H1 (cell line): ENCODE measurements at regions not wholly inside any gene's neighbourhood (a gene's known extent, or its start where the extent isn't known, plus 50 kb on each side); places are given as distances from the start of the nearest gene placed in this dataset.

Experiments
- CTCF ChIA-PET: fragments of 300-600 bp; sonication (Branson Sonifier 250); formaldehyde crosslinking; loops from one replicate; lab custom pipeline; 2021; ENCODE audit not compliant: partially characterized antibody; lab: Charles Lee
- POLR2A ChIA-PET: fragments of 300-600 bp; sonication (Branson Sonifier 250); formaldehyde crosslinking; loops from one replicate; lab custom pipeline; 2021; ENCODE audit warnings: inconsistent platforms; ENCODE audit not compliant: partially characterized antibody; lab: Charles Lee
- DNase-seq, 2 experiments: peaks; one replicate each; pipeline versions ENCODE4 v3.0.0 to v3.0.0-alpha.2; 2010 to 2022; ENCODE audit warnings: low spot score in 2 of 2, low read depth in 1 of 2, mixed read lengths in 1 of 2
- FAIRE-seq: peaks from 2 replicates; lab custom pipeline; 2011; peaks lifted over from hg19 to GRCh38; lab: Jason Lieb, UNC
- H2AFZ ChIP-seq: 2 replicates; pipeline ENCODE4 v1.8.1; 2012; ENCODE audit warnings: low read length, inconsistent platforms
- H2AK5ac ChIP-seq: 2 replicates; pipeline ENCODE4 v1.6.1; 2013; ENCODE audit warnings: low read depth, low read length
- H2BK120ac ChIP-seq: replicated peaks from 2 replicates; pipeline ENCODE3; 2013; ENCODE audit warnings: low read depth, low read length, inconsistent platforms
- H2BK12ac ChIP-seq: 2 replicates; pipeline ENCODE4 v1.6.1; 2013; ENCODE audit warnings: low read depth, low read length
- H2BK15ac ChIP-seq: 2 replicates; pipeline ENCODE4 v1.6.1; 2013; ENCODE audit warnings: low read length
- H2BK20ac ChIP-seq: 2 replicates; pipeline ENCODE4 v1.6.1; 2013; ENCODE audit warnings: low read length
- H2BK5ac ChIP-seq: 2 replicates; pipeline ENCODE4 v1.6.1; 2013; ENCODE audit warnings: low read depth, low read length
- H3K14ac ChIP-seq: 2 replicates; pipeline ENCODE4 v1.6.1; 2013; ENCODE audit warnings: inconsistent platforms; ENCODE audit not compliant: insufficient read length
- H3K18ac ChIP-seq: 2 replicates; pipeline ENCODE4 v1.6.1; 2013; ENCODE audit warnings: low read length; ENCODE audit errors: extremely low read depth
- H3K23ac ChIP-seq: 2 replicates; pipeline ENCODE4 v1.6.1; 2013; ENCODE audit warnings: inconsistent platforms; ENCODE audit not compliant: insufficient read length
- H3K23me2 ChIP-seq: 2 replicates; pipeline ENCODE4 v1.6.1; 2013; ENCODE audit warnings: low read depth, low read length
- H3K27ac ChIP-seq: 2 replicates; pipeline ENCODE4 v1.6.1; 2011; ENCODE audit warnings: low read depth, low read length, inconsistent platforms
- H3K27me3 ChIP-seq, 4 experiments: replicated peaks in 1 of 4; 1 replicate in 1 of 4; 2 replicates in 3 of 4; pipeline versions ENCODE4 v1.6.1 to v1.8.1; 2011 to 2013; ENCODE audit warnings: low read length in 3 of 4, mild to moderate bottlenecking in 3 of 4, inconsistent platforms in 2 of 4, mixed read lengths in 2 of 4, moderate library complexity in 1 of 4; ENCODE audit not compliant: control insufficient read depth in 3 of 4, insufficient read depth in 3 of 4; ENCODE audit errors: extremely low read depth in 1 of 4
- H3K36me3 ChIP-seq, 4 experiments: 2 replicates each; pipeline versions ENCODE4 v1.6.1 to v1.8.1; 2011 to 2013; ENCODE audit warnings: mild to moderate bottlenecking in 4 of 4, low read length in 3 of 4, moderate library complexity in 2 of 4, control low read depth in 1 of 4, inconsistent platforms in 1 of 4; ENCODE audit not compliant: insufficient read depth in 4 of 4, control insufficient read depth in 2 of 4
- H3K4ac ChIP-seq: replicated peaks from 2 replicates; pipeline ENCODE3; 2013; ENCODE audit warnings: low read length, low read depth, mixed read lengths, inconsistent platforms; ENCODE audit not compliant: insufficient read length
- H3K4me1 ChIP-seq, 4 experiments: replicated peaks in 1 of 4; 1 replicate in 1 of 4; 2 replicates in 3 of 4; pipeline versions ENCODE4 v1.6.1 to v1.8.1; 2011 to 2013; ENCODE audit warnings: low read length in 3 of 4, inconsistent platforms in 2 of 4, mixed read lengths in 1 of 4; ENCODE audit not compliant: insufficient read depth in 4 of 4, control insufficient read depth in 3 of 4
- H3K4me2 ChIP-seq, 2 experiments: 2 replicates each; pipeline versions ENCODE4 v1.6.1 to v1.8.1; 2011 to 2013; ENCODE audit warnings: low read depth in 2 of 2, low read length in 2 of 2, control low read depth in 1 of 2, inconsistent platforms in 1 of 2, mild to moderate bottlenecking in 1 of 2; ENCODE audit not compliant: insufficient read depth in 1 of 2
- H3K4me3 ChIP-seq, 4 experiments: fragments of 200-600, 300-600 bp in 1 of 4; sonication (generic), shearing (Covaris generic), sonication (Bioruptor Twin) in 1 of 4; 2 replicates each; pipeline versions ENCODE4 v1.5.1 to v1.8.1; 2011 to 2016; ENCODE audit warnings: low read length in 4 of 4, low read depth in 3 of 4, control low read depth in 2 of 4, inconsistent platforms in 2 of 4, mild to moderate bottlenecking in 2 of 4, mixed read lengths in 1 of 4, moderate library complexity in 1 of 4; ENCODE audit not compliant: insufficient read depth in 2 of 4; ENCODE audit errors: extremely low read depth in 1 of 4
- H3K56ac ChIP-seq: replicated peaks from 2 replicates; pipeline ENCODE3; 2013; ENCODE audit warnings: low read depth, mild to moderate bottlenecking, mixed read lengths, low read length, inconsistent platforms; ENCODE audit not compliant: insufficient read length
- H3K79me1 ChIP-seq: 2 replicates; pipeline ENCODE4 v1.6.1; 2013; ENCODE audit warnings: low read depth, low read length, control low read depth
- H3K79me2 ChIP-seq, 2 experiments: 2 replicates each; pipeline versions ENCODE4 v1.6.1 to v1.8.1; 2012 to 2013; ENCODE audit warnings: low read length in 2 of 2, mild to moderate bottlenecking in 2 of 2, inconsistent platforms in 1 of 2; ENCODE audit not compliant: insufficient read depth in 2 of 2, control insufficient read depth in 1 of 2
- H3K9ac ChIP-seq, 4 experiments: replicated peaks in 1 of 4; 1 replicate in 1 of 4; 2 replicates in 3 of 4; pipeline versions ENCODE4 v1.6.1 to v1.8.1; 2011 to 2013; ENCODE audit warnings: low read depth in 3 of 4, low read length in 3 of 4, control low read depth in 2 of 4, mild to moderate bottlenecking in 2 of 4, moderate library complexity in 2 of 4, inconsistent platforms in 1 of 4; ENCODE audit errors: extremely low read depth in 1 of 4
- H3K9me3 ChIP-seq, 2 experiments: 2 replicates each; pipeline versions ENCODE4 v1.6.1 to v1.8.1; 2012 to 2013; ENCODE audit warnings: mild to moderate bottlenecking in 2 of 2, moderate library complexity in 2 of 2, control low read depth in 1 of 2, inconsistent platforms in 1 of 2, low read depth in 1 of 2, low read length in 1 of 2, mixed read lengths in 1 of 2; ENCODE audit not compliant: insufficient read depth in 2 of 2
- H4K20me1 ChIP-seq, 2 experiments: replicated peaks in 1 of 2; 2 replicates each; pipeline versions ENCODE3 to v1.8.1; 2011 to 2013; ENCODE audit warnings: inconsistent platforms in 2 of 2, low read length in 2 of 2, mild to moderate bottlenecking in 1 of 2; ENCODE audit not compliant: insufficient read depth in 2 of 2, control insufficient read depth in 1 of 2
- H4K5ac ChIP-seq: 2 replicates; pipeline ENCODE4 v1.6.1; 2013; ENCODE audit warnings: low read length, low read depth, mixed read lengths, inconsistent platforms; ENCODE audit not compliant: insufficient read length
- H4K8ac ChIP-seq: 2 replicates; pipeline ENCODE4 v1.8.0; 2013; ENCODE audit warnings: mild to moderate bottlenecking, moderate library complexity, low read length, inconsistent platforms; ENCODE audit not compliant: insufficient read depth; ENCODE audit errors: extremely low read depth
- H4K91ac ChIP-seq: replicated peaks from 2 replicates; pipeline ENCODE3; 2013; ENCODE audit warnings: low read length, mixed read lengths, inconsistent platforms; ENCODE audit not compliant: insufficient read length
- ASH2L ChIP-seq: fragments of 200-600, 300-600 bp; sonication (generic); IDR thresholded peaks from one replicate; pipeline ENCODE4 v1.7.1; 2017; ENCODE audit warnings: low read length
- CTBP2 ChIP-seq: IDR thresholded peaks from 2 replicates; pipeline ENCODE4 v1.7.0; 2011; ENCODE audit warnings: borderline replicate concordance, mild to moderate bottlenecking, moderate library complexity, mixed read lengths, low read length; ENCODE audit not compliant: insufficient read depth, insufficient read length
- EP300 ChIP-seq, 2 experiments: IDR thresholded peaks; 1 replicate in 1 of 2; 2 replicates in 1 of 2; pipeline ENCODE4 v1.6.1; 2011 to 2012; ENCODE audit warnings: low read depth in 2 of 2, low read length in 2 of 2, mild to moderate bottlenecking in 2 of 2, borderline replicate concordance in 1 of 2, inconsistent platforms in 1 of 2, moderate library complexity in 1 of 2
- POU5F1 ChIP-seq: IDR thresholded peaks from 2 replicates; pipeline ENCODE4 v1.6.1; 2011; ENCODE audit warnings: low read depth, mild to moderate bottlenecking, low read length, moderate library complexity
- RFX5 ChIP-seq: IDR thresholded peaks from 2 replicates; pipeline ENCODE4 v1.6.1; 2011; ENCODE audit warnings: low read depth, low read length, improper control_type of control experiment, borderline replicate concordance
- RNF2 ChIP-seq: fragments of 200-900, 300-1000 bp; sonication (generic); IDR thresholded peaks from 2 replicates; pipeline ENCODE4 v1.7.1; 2016; ENCODE audit warnings: borderline replicate concordance, low read depth, mild to moderate bottlenecking, antibody characterized with exemption, low read length; ENCODE audit not compliant: poor library complexity, severe bottlenecking; ENCODE audit errors: missing control alignments
- SIN3A ChIP-seq, 2 experiments: IDR thresholded peaks in 1 of 2; conservative IDR thresholded peaks in 1 of 2; 2 replicates each; pipeline ENCODE4 v1.6.1; 2011 to 2012; ENCODE audit warnings: low read length in 2 of 2, improper control_type of control experiment in 1 of 2, low read depth in 1 of 2, mild to moderate bottlenecking in 1 of 2
- SP2 ChIP-seq: IDR thresholded peaks from 2 replicates; pipeline ENCODE4 v1.6.1; 2012; ENCODE audit warnings: mild to moderate bottlenecking, low read length, inconsistent platforms
- SRF ChIP-seq: IDR thresholded peaks from 2 replicates; pipeline ENCODE4 v1.6.1; 2011; ENCODE audit warnings: mild to moderate bottlenecking, low read depth, low read length, moderate library complexity
- SUZ12 ChIP-seq: fragments of 200-600 bp; sonication (generic); IDR thresholded peaks from 2 replicates; pipeline ENCODE4 v1.6.1; 2012; ENCODE audit warnings: mild to moderate bottlenecking, inconsistent platforms, low read length, moderate library complexity, mixed read lengths
- TCF12 ChIP-seq: IDR thresholded peaks from 2 replicates; pipeline ENCODE4 v1.6.1; 2011; ENCODE audit warnings: low read depth, mild to moderate bottlenecking, low read length
- TEAD4 ChIP-seq: IDR thresholded peaks from 2 replicates; pipeline ENCODE4 v1.6.1; 2012; ENCODE audit warnings: low read depth, low read length, inconsistent platforms, mixed read lengths
- TF ChIP-seq, protein P1 (sequence below): IDR thresholded peaks from 2 replicates; pipeline ENCODE4 v1.6.1; 2011; ENCODE audit warnings: low read length, improper control_type of control experiment

DNA sequence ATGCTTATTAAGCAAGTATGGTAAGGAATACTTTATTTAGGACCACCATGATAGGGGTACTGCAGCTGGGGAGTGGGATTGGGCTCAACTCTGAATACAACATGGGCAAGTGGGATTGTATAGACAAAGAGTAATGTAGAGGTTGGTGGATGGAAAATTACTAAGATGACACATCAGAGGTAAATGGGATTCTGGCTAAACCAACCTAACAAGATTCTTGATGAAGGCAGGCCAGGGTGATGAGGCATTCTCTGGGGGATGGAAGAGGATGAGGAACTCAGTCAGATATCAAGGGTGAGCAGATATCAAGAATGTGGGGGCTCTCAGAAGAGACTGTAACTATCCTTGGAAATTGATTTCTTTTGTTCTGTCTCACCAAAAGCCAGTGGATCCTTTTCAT lies 107.2 kb downstream of the NMUR2 start:
- no peak overlapping the region for H2AFZ ChIP-seq
- no peak overlapping the region for H2BK15ac ChIP-seq
- H3K18ac ChIP-seq = no peak overlapping the region
- H3K79me2 ChIP-seq = no peaks in the 10 kb centered on the region
- no peaks in the 10 kb centered on the region for H3K79me1 ChIP-seq
- no peak overlapping the region for H3K9ac ChIP-seq
- H3K14ac ChIP-seq = no peak overlapping the region
- H4K20me1 ChIP-seq = no peaks in the 10 kb centered on the region
- H4K5ac ChIP-seq = no peak overlapping the region
- no peaks in the 10 kb centered on the region for H3K27me3 ChIP-seq
- DNase-seq (no peak), FAIRE-seq (no peak)
- no peak overlapping the region for H2BK120ac ChIP-seq
- H2AK5ac ChIP-seq = no peak overlapping the region
- ChIA-PET CTCF (interaction anchor here (0.6 to 1.8 kb wide), 2 partner anchors 52 to 1143 kb away, joined by 3 to 7 read pairs; no protein-coding TSS in a partner anchor), POLR2A (no interaction called here)
- H3K23me2 ChIP-seq = no peaks in the 10 kb centered on the region
- no peaks in the 10 kb centered on the region for H3K9me3 ChIP-seq
- H3K56ac ChIP-seq = no peak overlapping the region
- no peaks in the 10 kb centered on the region for H3K36me3 ChIP-seq
- no peak overlapping the region for H3K4ac ChIP-seq
- no peak overlapping the region for H2BK20ac ChIP-seq
- H4K91ac ChIP-seq = no peak overlapping the region
- TF ChIP-seq SUZ12 (no peak), TEAD4 (no peak), EP300 (IDR thresholded peaks at IDR 0.05; ENCODE audit: borderline replicate concordance in 1 of 2, low read depth in 2 of 2, low read length in 2 of 2) (no peak), SP2 (no peak), CTBP2 (no peak), ASH2L (no peak), TCF12 (no peak), RFX5 (no peak), RNF2 (no peak), POU5F1 (no peak), SIN3A (conservative IDR thresholded peaks at IDR 0.05 in 1 of 2, IDR thresholded peaks at IDR 0.05 in 1 of 2; ENCODE audit: low read depth in 1 of 2, low read length in 2 of 2) (no peak), SRF (no peak)
- TF ChIP-seq, protein P1, sequence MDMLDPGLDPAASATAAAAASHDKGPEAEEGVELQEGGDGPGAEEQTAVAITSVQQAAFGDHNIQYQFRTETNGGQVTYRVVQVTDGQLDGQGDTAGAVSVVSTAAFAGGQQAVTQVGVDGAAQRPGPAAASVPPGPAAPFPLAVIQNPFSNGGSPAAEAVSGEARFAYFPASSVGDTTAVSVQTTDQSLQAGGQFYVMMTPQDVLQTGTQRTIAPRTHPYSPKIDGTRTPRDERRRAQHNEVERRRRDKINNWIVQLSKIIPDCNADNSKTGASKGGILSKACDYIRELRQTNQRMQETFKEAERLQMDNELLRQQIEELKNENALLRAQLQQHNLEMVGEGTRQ = no peak
- no peak overlapping the region for H3K4me3 ChIP-seq
- no peak overlapping the region for H3K27ac ChIP-seq
- no peak overlapping the region for H2BK12ac ChIP-seq
- no peaks in the 10 kb centered on the region for H3K4me1 ChIP-seq
- H4K8ac ChIP-seq = no peak overlapping the region
- no peak overlapping the region for H3K4me2 ChIP-seq
- no peak overlapping the region for H3K23ac ChIP-seq
- no peak overlapping the region for H2BK5ac ChIP-seq
